HepG2 (cell line): ENCODE measurements at regions not wholly inside any gene's neighbourhood (a gene's known extent, or its start where the extent isn't known, plus 50 kb on each side); places are given as distances from the start of the nearest gene placed in this dataset.

Source experiments
- ATAC-seq: fragments of 200-7000 bp; cut with Tn5 transposase; 3 replicates; pipeline ENCODE4 v1.9.1; 2020; ENCODE audit warnings: mild to moderate bottlenecking, moderate library complexity
- BruUV-seq: library from RNA; stranded (reverse); fragments of 400-500 nt; replicated peaks from 2 replicates; lab custom pipeline; 2021; lab: Mats Ljungman, UMichigan
- CTCF ChIA-PET: fragments of 300-600 bp; formaldehyde crosslinking; extraction: SDS; loops from one replicate; lab custom pipeline; 2021; ENCODE audit warnings: low total read pairs, inconsistent platforms, low intra/inter-chr PET ratio; lab: Yijun Ruan, JAX
- POLR2A ChIA-PET: fragments of 350-600 bp; sonication (Branson Sonifier 250); formaldehyde crosslinking; loops from one replicate; lab custom pipeline; 2020; ENCODE audit warnings: antibody characterized with exemption, inconsistent platforms; lab: Yijun Ruan, JAX
- DNase-seq: peaks from one replicate; pipeline ENCODE4 v3.0.0-alpha.2; 2015; ENCODE audit warnings: low spot score
- FAIRE-seq: peaks from 3 replicates; lab custom pipeline; 2011; peaks lifted over from hg19 to GRCh38; lab: Jason Lieb, UNC
- H2AFZ ChIP-seq: one replicate; pipeline ENCODE4 v1.6.1; 2011; ENCODE audit warnings: low read length, inconsistent platforms
- H3K27ac ChIP-seq: fragments of 300-600 bp; 3 replicates; pipeline ENCODE4 v1.8.0; 2011; ENCODE audit warnings: mixed run types, mild to moderate bottlenecking, mixed read lengths, low read length, inconsistent platforms; ENCODE audit not compliant: insufficient read depth; ENCODE audit errors: extremely low read length
- H3K27me3 ChIP-seq, 2 experiments: fragments of 200-600 bp in 1 of 2; 2 replicates in 1 of 2; 3 replicates in 1 of 2; pipeline versions ENCODE4 v1.6.0 to v1.8.0; 2011; ENCODE audit warnings: low read length in 2 of 2, mild to moderate bottlenecking in 2 of 2, moderate library complexity in 2 of 2, inconsistent platforms in 1 of 2; ENCODE audit not compliant: insufficient read depth in 2 of 2, control insufficient read depth in 1 of 2
- H3K36me3 ChIP-seq, 2 experiments: fragments of 200-600 bp in 1 of 2; replicated peaks in 1 of 2; 2 replicates in 1 of 2; 3 replicates in 1 of 2; pipeline versions ENCODE4 v1.5.1 to v1.8.0; 2011; ENCODE audit warnings: low read length in 2 of 2, inconsistent platforms in 1 of 2; ENCODE audit not compliant: insufficient read depth in 2 of 2, control insufficient read depth in 1 of 2
- H3K4me1 ChIP-seq: 2 replicates; pipeline ENCODE4 v1.5.1; 2012; ENCODE audit warnings: low read length, inconsistent platforms; ENCODE audit not compliant: insufficient read depth
- H3K4me2 ChIP-seq: 2 replicates; pipeline ENCODE4 v1.6.0; 2011; ENCODE audit warnings: low read depth, low read length, inconsistent platforms
- H3K4me3 ChIP-seq, 3 experiments: fragments of 200-600 bp in 1 of 3; sonication (generic), shearing (Covaris generic) in 1 of 3; replicated peaks in 1 of 3; 2 replicates each; pipeline ENCODE4 v1.5.1; 2011 to 2016; ENCODE audit warnings: low read length in 3 of 3, inconsistent platforms in 2 of 3, low read depth in 2 of 3, mild to moderate bottlenecking in 2 of 3, control low read depth in 1 of 3, mixed read lengths in 1 of 3; ENCODE audit not compliant: insufficient read depth in 1 of 3
- H3K79me2 ChIP-seq: one replicate; pipeline ENCODE4 v1.6.1; 2011; ENCODE audit warnings: low read length, inconsistent platforms; ENCODE audit not compliant: insufficient read depth
- H3K9ac ChIP-seq: 2 replicates; pipeline ENCODE4 v1.6.0; 2011; ENCODE audit warnings: mild to moderate bottlenecking, low read depth, low read length, inconsistent platforms; ENCODE audit not compliant: insufficient read depth
- H3K9me3 ChIP-seq: 2 replicates; pipeline ENCODE4 v1.5.1; 2012; ENCODE audit warnings: mild to moderate bottlenecking, low read length
- H4K20me1 ChIP-seq: 2 replicates; pipeline ENCODE4 v1.6.0; 2011; ENCODE audit warnings: inconsistent platforms, mild to moderate bottlenecking, low read length, moderate library complexity; ENCODE audit not compliant: insufficient read depth
- CEBPB ChIP-seq: IDR thresholded peaks from 2 replicates; pipeline ENCODE4 v1.6.1; 2011; ENCODE audit warnings: low read depth, low read length, improper control_type of control experiment, borderline replicate concordance
- DPF2 ChIP-seq: sonication (generic); formaldehyde crosslinking; IDR thresholded peaks from 2 replicates; pipeline ENCODE4 v1.4.0; 2020; ENCODE audit warnings: mild to moderate bottlenecking, low read depth, missing genetic modification reagents, borderline replicate concordance
- FLYWCH1 ChIP-seq: sonication (generic); formaldehyde crosslinking; IDR thresholded peaks from 2 replicates; pipeline ENCODE4 v1.8.1; 2023; ENCODE audit warnings: mild to moderate bottlenecking, missing genetic modification reagents
- GATA4 ChIP-seq: sonication (generic); IDR thresholded peaks from 2 replicates; pipeline ENCODE4 v1.6.1; 2016; ENCODE audit warnings: antibody characterized with exemption, low read depth, borderline replicate concordance
- HHEX ChIP-seq: IDR thresholded peaks from 2 replicates; pipeline ENCODE4 v1.6.1; 2016; ENCODE audit warnings: control low read depth
- KAT7 ChIP-seq: IDR thresholded peaks from 2 replicates; pipeline ENCODE4 v1.6.1; 2018; ENCODE audit warnings: borderline replicate concordance, missing compliant biosample characterization
- MZF1 ChIP-seq: sonication (generic); formaldehyde crosslinking; IDR thresholded peaks from 2 replicates; pipeline ENCODE4 v1.8.1; 2023; ENCODE audit warnings: mild to moderate bottlenecking, missing genetic modification reagents, borderline replicate concordance
- PHB2 ChIP-seq: fragments of 450-650 bp; IDR thresholded peaks from 2 replicates; pipeline ENCODE4 v1.6.1; 2018; ENCODE audit not compliant: partially characterized antibody
- SIN3A ChIP-seq: IDR thresholded peaks from 2 replicates; pipeline ENCODE4 v1.6.1; 2011; ENCODE audit warnings: low read depth, mild to moderate bottlenecking, control low read depth, low read length, borderline replicate concordance
- SOX6 ChIP-seq, 2 experiments: fragments of 450-650 bp in 1 of 2; sonication (generic) in 1 of 2; formaldehyde crosslinking in 1 of 2; IDR thresholded peaks; 2 replicates each; pipeline versions ENCODE4 v1.4.0 to v1.6.1; 2017 to 2020; ENCODE audit warnings: antibody characterized with exemption in 1 of 2, mild to moderate bottlenecking in 1 of 2, missing genetic modification reagents in 1 of 2
- STAT5B ChIP-seq: sonication (generic); formaldehyde crosslinking; IDR thresholded peaks from 2 replicates; pipeline ENCODE4 v1.4.0; 2020; ENCODE audit warnings: missing genetic modification reagents
- XBP1 ChIP-seq: sonication (generic); formaldehyde crosslinking; IDR thresholded peaks from 2 replicates; pipeline ENCODE4 v1.5.0; 2020; ENCODE audit warnings: missing genetic modification reagents
- ZBTB40 ChIP-seq, 2 experiments: fragments of 450-650 bp in 1 of 2; sonication (generic) in 1 of 2; formaldehyde crosslinking in 1 of 2; IDR thresholded peaks; 2 replicates each; pipeline versions ENCODE4 v1.6.1 to v1.8.0; 2016 to 2022; ENCODE audit warnings: antibody characterized with exemption in 1 of 2, mild to moderate bottlenecking in 1 of 2, missing genetic modification reagents in 1 of 2
- ZMYM4 ChIP-seq: sonication (generic); formaldehyde crosslinking; IDR thresholded peaks from 2 replicates; pipeline ENCODE4 v1.8.1; 2023; ENCODE audit warnings: mild to moderate bottlenecking, missing genetic modification reagents
- ZNF354B ChIP-seq: sonication (generic); formaldehyde crosslinking; IDR thresholded peaks from 2 replicates; pipeline ENCODE4 v1.8.0; 2022; ENCODE audit warnings: mild to moderate bottlenecking, missing genetic modification reagents
- ZNF670 ChIP-seq: sonication (generic); formaldehyde crosslinking; IDR thresholded peaks from 2 replicates; pipeline ENCODE4 v1.8.0; 2022; ENCODE audit warnings: mild to moderate bottlenecking, missing genetic modification reagents, borderline replicate concordance
- ZNF772 ChIP-seq: sonication (generic); formaldehyde crosslinking; IDR thresholded peaks from 2 replicates; pipeline ENCODE4 v1.5.0; 2020; ENCODE audit warnings: mild to moderate bottlenecking, missing genetic modification reagents
- WGBS: methylation state at CpG from one replicate; pipeline ENCODE4 v1.1.6; 2017; ENCODE audit warnings: low lambda C conversion rate; 5-methylcytosine and 5-hydroxymethylcytosine counted together
- in situ Hi-C: cut with HindIII; loops from 2 replicates; pipeline ENCODE4 v1.10.0; 2017; ENCODE audit warnings: low pct_unique_long_range_greater_than_20kb; ENCODE audit not compliant: extremely low pct_ligation_motif_present
- intact Hi-C: fragments of 100-400 bp; cut with micrococcal nuclease; formaldehyde crosslinking; loops from one replicate; pipeline ENCODE4 v1.10.0; 2022; ENCODE audit not compliant: unreplicated experiment

GRCh38 chr5:54889826-54890225 is 95.6 kb downstream of the ESM1 start (continued):
- TF ChIP-seq MZF1 (CRISPR knock-in tag) (no peak), ZNF772 (CRISPR knock-in tag) (no peak), ZMYM4 (no peak), GATA4 (no peak)

- H3K36me3 ChIP-seq: no peaks in the 10 kb centered on the region
- no peak for DNase-seq
- FAIRE-seq: no peak
- H2AFZ ChIP-seq: no peak overlapping the region
- no peaks in the 10 kb centered on the region for H3K9me3 ChIP-seq
- no peaks in the 10 kb centered on the region for H4K20me1 ChIP-seq
- CTCF ChIA-PET: no interaction called here
- in situ Hi-C loops (no loop called here), intact Hi-C loops (no loop called here)
- WGBS: 9% methylated on average over 1 of the region's 1 CpG
- no TSS peak for BruUV-seq
- H3K9ac ChIP-seq: no peak overlapping the region
- no peaks in the 10 kb centered on the region for H3K79me2 ChIP-seq
- ATAC-seq: no peak
- no peaks in the 10 kb centered on the region for H3K4me1 ChIP-seq
- peaks cover 1 to 31% of the 10 kb centered on the region in 2 experiments for H3K27me3 ChIP-seq
- H3K4me3 ChIP-seq: no peak overlapping the region
- H3K4me2 ChIP-seq: no peak overlapping the region
- no peak overlapping the region for H3K27ac ChIP-seq
- POLR2A ChIA-PET: no interaction called here
- no peak for TF ChIP-seq FLYWCH1 (CRISPR knock-in tag)
- no peak for TF ChIP-seq SOX6 (IDR thresholded peaks at IDR 0.05)
- TF ChIP-seq SOX6 (CRISPR knock-in tag; IDR thresholded peaks at IDR 0.05): no peak
- TF ChIP-seq XBP1 (CRISPR knock-in tag): no peak
- TF ChIP-seq HHEX (CRISPR knock-in tag): no peak
- no peak for TF ChIP-seq DPF2 (CRISPR knock-in tag)
- no peak for TF ChIP-seq CEBPB
- no peak for TF ChIP-seq ZNF354B (CRISPR knock-in tag)
- TF ChIP-seq ZNF670: no peak
- no peak for TF ChIP-seq STAT5B (CRISPR knock-in tag)
- TF ChIP-seq PHB2: no peak
- TF ChIP-seq SIN3A: no peak
- TF ChIP-seq ZBTB40 (IDR thresholded peaks at IDR 0.05): no peak
- TF ChIP-seq ZBTB40 (CRISPR knock-in tag; IDR thresholded peaks at IDR 0.05): no peak
- TF ChIP-seq KAT7: no peak
These were observed 97.7 kb downstream of the ESM1 start for GRCh38 chr5:54887663-54888062.
